ENCODE measurements at regions not wholly inside any gene's neighbourhood (a gene's known extent, or its start where the extent isn't known, plus 50 kb on each side); places are given as distances from the start of the nearest gene placed in this dataset.

DNA sequence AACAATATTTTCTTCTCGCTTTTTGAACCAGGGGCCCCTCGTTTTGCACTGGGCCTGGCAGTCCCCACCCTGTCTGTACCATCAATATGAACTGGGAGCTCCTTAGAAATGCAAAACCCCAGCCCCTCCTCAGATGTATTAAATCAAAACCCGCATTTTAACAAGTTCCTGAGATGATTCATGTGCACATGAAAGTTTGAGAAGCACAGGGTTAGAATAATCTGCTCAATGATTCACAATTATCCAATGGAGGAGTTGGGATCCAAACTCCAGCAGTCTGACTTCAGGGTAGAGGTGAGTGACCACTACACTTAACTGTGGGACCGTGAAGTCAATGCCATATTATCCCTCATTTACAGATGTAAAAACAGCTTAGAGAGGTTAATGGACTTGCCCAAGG, 256.4 kb downstream of the IGSF11 start:
- peaks cover 0 to 7% of the 10 kb centered on the region in 2 experiments for H3K27me3 ChIP-seq (ENCODE audit: control insufficient read depth in 1 of 2, insufficient read depth in 2 of 2, low read length in 2 of 2)
- ChIA-PET POLR2A (no interaction called here), CTCF (no interaction called here)
- TF ChIP-seq, protein P1, sequence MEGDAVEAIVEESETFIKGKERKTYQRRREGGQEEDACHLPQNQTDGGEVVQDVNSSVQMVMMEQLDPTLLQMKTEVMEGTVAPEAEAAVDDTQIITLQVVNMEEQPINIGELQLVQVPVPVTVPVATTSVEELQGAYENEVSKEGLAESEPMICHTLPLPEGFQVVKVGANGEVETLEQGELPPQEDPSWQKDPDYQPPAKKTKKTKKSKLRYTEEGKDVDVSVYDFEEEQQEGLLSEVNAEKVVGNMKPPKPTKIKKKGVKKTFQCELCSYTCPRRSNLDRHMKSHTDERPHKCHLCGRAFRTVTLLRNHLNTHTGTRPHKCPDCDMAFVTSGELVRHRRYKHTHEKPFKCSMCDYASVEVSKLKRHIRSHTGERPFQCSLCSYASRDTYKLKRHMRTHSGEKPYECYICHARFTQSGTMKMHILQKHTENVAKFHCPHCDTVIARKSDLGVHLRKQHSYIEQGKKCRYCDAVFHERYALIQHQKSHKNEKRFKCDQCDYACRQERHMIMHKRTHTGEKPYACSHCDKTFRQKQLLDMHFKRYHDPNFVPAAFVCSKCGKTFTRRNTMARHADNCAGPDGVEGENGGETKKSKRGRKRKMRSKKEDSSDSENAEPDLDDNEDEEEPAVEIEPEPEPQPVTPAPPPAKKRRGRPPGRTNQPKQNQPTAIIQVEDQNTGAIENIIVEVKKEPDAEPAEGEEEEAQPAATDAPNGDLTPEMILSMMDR (IDR thresholded peaks at IDR 0.05), result no peak
- peaks cover 31% of the 10 kb centered on the region for H3K27me3 Mint-ChIP-seq
- H3K4me3 Mint-ChIP-seq, result no peak overlapping the region
- no peaks in the 10 kb centered on the region for H3K36me3 Mint-ChIP-seq (ENCODE audit: low read depth)
- no peaks in the 10 kb centered on the region for H3K9me3 Mint-ChIP-seq
- intact Hi-C loops (cut with DNase I, micrococcal nuclease), result no loop called here
- H3K27ac Mint-ChIP-seq, result no peak overlapping the region
- H3K27ac ChIP-seq (ENCODE audit: low read depth in 1 of 2, low read length in 2 of 2), result no peak overlapping the region
- no peaks in the 10 kb centered on the region for H3K9me3 ChIP-seq (ENCODE audit: control insufficient read depth in 1 of 2, insufficient read depth in 1 of 2, low read length in 2 of 2)
- no peak for DNase-seq
- H3K36me3 ChIP-seq (ENCODE audit: insufficient read depth, low read length), result no peaks in the 10 kb centered on the region
- no peak overlapping the region for H3K4me3 ChIP-seq (ENCODE audit: low read length)
- no peaks in the 10 kb centered on the region for H3K4me1 Mint-ChIP-seq (ENCODE audit: low read depth)
- H3K4me1 ChIP-seq (ENCODE audit: insufficient read depth, low read length), result no peaks in the 10 kb centered on the region
- ATAC-seq (ENCODE audit: poor library complexity), result no peak

DNA sequence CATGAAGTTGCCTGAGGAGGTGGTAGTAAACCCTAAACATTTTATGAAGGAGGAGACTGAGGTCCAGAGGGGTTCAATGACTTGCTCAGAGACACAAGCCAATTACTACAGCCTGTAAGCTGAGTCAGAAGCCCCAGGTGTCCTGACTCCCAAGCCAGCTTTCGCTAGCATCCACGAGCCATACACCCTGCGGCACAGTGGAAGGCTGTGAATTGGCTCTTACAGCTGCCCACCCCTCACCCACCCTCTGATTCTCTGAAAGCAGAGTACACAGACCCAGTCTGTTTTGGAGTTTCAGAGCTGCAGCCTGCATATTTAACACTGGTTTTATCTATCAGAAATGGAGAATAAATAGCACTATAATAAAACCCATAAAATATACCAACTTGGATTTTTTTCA, 253.4 kb downstream of the IGSF11 start:
- no peak for ATAC-seq (ENCODE audit: poor library complexity)
- peaks cover 21% of the 10 kb centered on the region for H3K27me3 Mint-ChIP-seq
- H3K27ac Mint-ChIP-seq, result no peak overlapping the region
- H3K4me1 ChIP-seq (ENCODE audit: insufficient read depth, low read length), result no peaks in the 10 kb centered on the region
- no peak overlapping the region for H3K27ac ChIP-seq (ENCODE audit: low read depth in 1 of 2, low read length in 2 of 2)
- TF ChIP-seq, protein P1 (IDR thresholded peaks at IDR 0.05), result no peak
- no peaks in the 10 kb centered on the region for H3K4me1 Mint-ChIP-seq (ENCODE audit: low read depth)
- intact Hi-C loops (cut with DNase I, micrococcal nuclease), result no loop called here
- DNase-seq, result no peak
- H3K9me3 ChIP-seq (ENCODE audit: control insufficient read depth in 1 of 2, insufficient read depth in 1 of 2, low read length in 2 of 2), result no peaks in the 10 kb centered on the region
- ChIA-PET POLR2A (no interaction called here), CTCF (no interaction called here)
- peaks cover 0 to 7% of the 10 kb centered on the region in 2 experiments for H3K27me3 ChIP-seq (ENCODE audit: control insufficient read depth in 1 of 2, insufficient read depth in 2 of 2, low read length in 2 of 2)
- no peaks in the 10 kb centered on the region for H3K36me3 ChIP-seq (ENCODE audit: insufficient read depth, low read length)
- no peak overlapping the region for H3K4me3 Mint-ChIP-seq
- H3K4me3 ChIP-seq (ENCODE audit: low read length), result no peak overlapping the region
- no peaks in the 10 kb centered on the region for H3K36me3 Mint-ChIP-seq (ENCODE audit: low read depth)
- H3K9me3 Mint-ChIP-seq, result no peaks in the 10 kb centered on the region

DNA sequence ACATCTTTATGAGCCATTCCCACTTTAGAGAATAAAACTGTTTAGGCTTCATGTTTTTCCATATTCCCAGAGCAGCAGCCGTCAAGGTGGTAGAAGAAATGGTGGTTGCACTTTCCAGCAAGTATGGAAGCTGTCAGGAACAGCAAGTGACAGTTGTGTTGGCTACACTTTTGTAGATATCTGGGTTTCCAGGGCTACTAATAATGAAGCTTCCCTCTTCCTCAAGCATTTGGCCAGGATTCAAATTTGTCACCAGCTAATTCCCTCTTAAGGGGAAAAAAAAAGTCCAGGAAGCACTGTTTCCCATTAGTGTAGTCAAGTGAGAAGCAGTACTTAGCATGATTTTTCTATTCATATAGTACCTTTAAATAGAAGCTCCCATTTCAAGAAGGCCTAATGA, 252.8 kb downstream of the IGSF11 start:
- no peaks in the 10 kb centered on the region for H3K4me1 ChIP-seq (ENCODE audit: insufficient read depth, low read length)
- DNase-seq (no peak), ATAC-seq (ENCODE audit: poor library complexity) (no peak)
- peaks cover 0 to 7% of the 10 kb centered on the region in 2 experiments for H3K27me3 ChIP-seq (ENCODE audit: control insufficient read depth in 1 of 2, insufficient read depth in 2 of 2, low read length in 2 of 2)
- Mint-ChIP-seq H3K27me3 (peaks cover 21% of the 10 kb centered on the region), H3K9me3 (no peaks in the 10 kb centered on the region), H3K4me3 (no peak overlapping the region), H3K4me1 (ENCODE audit: low read depth) (no peaks in the 10 kb centered on the region), H3K36me3 (ENCODE audit: low read depth) (no peaks in the 10 kb centered on the region), H3K27ac (no peak overlapping the region)
- POLR2A ChIA-PET, result no interaction called here
- TF ChIP-seq, protein P1 (IDR thresholded peaks at IDR 0.05), result no peak
- no peak overlapping the region for H3K27ac ChIP-seq (ENCODE audit: low read depth in 1 of 2, low read length in 2 of 2)
- H3K4me3 ChIP-seq (ENCODE audit: low read length), result no peak overlapping the region
- H3K36me3 ChIP-seq (ENCODE audit: insufficient read depth, low read length), result no peaks in the 10 kb centered on the region
- CTCF ChIA-PET, result no interaction called here
- intact Hi-C loops (cut with DNase I, micrococcal nuclease), result no loop called here
- H3K9me3 ChIP-seq (ENCODE audit: control insufficient read depth in 1 of 2, insufficient read depth in 1 of 2, low read length in 2 of 2), result no peaks in the 10 kb centered on the region

Data from CD4-positive, alpha-beta T cell (primary cell).